Spinal cord (tissue), 9 donors: ENCODE measurements at regions not wholly inside any gene's neighbourhood (a gene's known extent, or its start where the extent isn't known, plus 50 kb on each side); places are given as distances from the start of the nearest gene placed in this dataset.
"Not testable (repeated sequence)": the region's sequence is repeated elsewhere in the genome, so short reads cannot be mapped to it uniquely, and the experiment has no call there.

Experiments
- DNase-seq, 6 donors: peaks; one replicate each; pipeline versions ENCODE4 v3.0.0 to v3.0.0-alpha.2; 2013 to 2015; ENCODE audit warnings: low spot score in 6 of 6, low read depth in 4 of 6
- H3K27ac ChIP-seq: one replicate; pipeline ENCODE4 v1.5.1; 2013; ENCODE audit warnings: low read depth, low read length, control low read depth
- H3K27me3 ChIP-seq: one replicate; pipeline ENCODE4 v1.6.1; 2013; ENCODE audit warnings: low read length; ENCODE audit not compliant: control insufficient read depth, insufficient read depth
- H3K36me3 ChIP-seq: one replicate; pipeline ENCODE4 v1.6.1; 2013; ENCODE audit warnings: low read length; ENCODE audit not compliant: control insufficient read depth, insufficient read depth
- H3K4me1 ChIP-seq: one replicate; pipeline ENCODE4 v1.6.1; 2013; ENCODE audit warnings: low read length; ENCODE audit not compliant: control insufficient read depth, insufficient read depth
- H3K4me3 ChIP-seq: one replicate; pipeline ENCODE4 v1.5.1; 2013; ENCODE audit warnings: low read depth, low read length, control low read depth
- H3K9me3 ChIP-seq: one replicate; pipeline ENCODE4 v1.6.1; 2013; ENCODE audit warnings: low read length; ENCODE audit not compliant: control insufficient read depth, insufficient read depth
- WGBS: methylation state at CpG from one replicate; pipeline ENCODE4 v1.1.5; 2013; ENCODE audit warnings: missing lambda C conversion rate; ENCODE audit not compliant: insufficient coverage; 5-methylcytosine and 5-hydroxymethylcytosine counted together
- donor health status: healthy.

DNA sequence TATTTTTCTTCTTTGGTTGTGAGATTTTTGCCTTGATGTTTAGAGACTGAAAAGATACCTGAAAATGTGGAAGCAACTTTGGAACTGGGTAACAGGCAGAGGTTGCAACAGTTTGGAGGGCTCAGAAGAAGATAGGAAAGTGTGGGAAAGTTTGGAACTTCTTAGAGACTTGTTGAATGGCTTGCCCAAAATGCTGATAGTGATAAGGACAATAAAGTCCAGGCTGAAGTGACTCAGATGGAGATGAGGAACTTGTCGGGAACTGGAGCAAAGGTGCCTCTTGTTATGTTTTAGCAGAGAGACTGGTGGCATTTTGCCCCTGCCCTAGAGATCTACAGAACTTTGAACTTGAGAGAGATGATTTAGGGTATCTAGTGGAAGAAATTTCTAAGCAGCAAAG, 171.8 kb downstream of the REEP3 start:
- not testable (repeated sequence) for H3K27me3 ChIP-seq, DNase-seq, H3K36me3 ChIP-seq, H3K27ac ChIP-seq, H3K4me1 ChIP-seq, H3K4me3 ChIP-seq, H3K9me3 ChIP-seq
- 80% methylated on average over 1 of the region's 1 CpG for WGBS

GRCh38 chr10:63696205-63696604, 175.0 kb downstream of the REEP3 start:
- Histone ChIP-seq H3K4me3 (no peak overlapping the region), H3K36me3 (no peaks in the 10 kb centered on the region)
- DNase-seq: no peak

GRCh38 chr10:63697956-63698786, 177.0 kb downstream of the REEP3 start:
- no peak overlapping the region for H3K27ac ChIP-seq
- WGBS: 79% methylated on average over 3 of the region's 7 CpGs
- no peak for DNase-seq

More at GRCh38 chr10:63696205-63696604, 175.0 kb downstream of the REEP3 start:
- no peak overlapping the region for H3K27ac ChIP-seq
- H3K27me3 ChIP-seq: no peaks in the 10 kb centered on the region
- H3K9me3 ChIP-seq: no peaks in the 10 kb centered on the region
- 100% methylated on average over 1 of the region's 3 CpGs for WGBS
- no peaks in the 10 kb centered on the region for H3K4me1 ChIP-seq

GRCh38 chr10:63698787-63699150, 177.6 kb downstream of the REEP3 start:
- H3K4me1 ChIP-seq: no peaks in the 10 kb centered on the region
- 100% methylated on average over 1 of the region's 2 CpGs for WGBS
- no peaks in the 10 kb centered on the region for H3K9me3 ChIP-seq
- H3K36me3 ChIP-seq: no peaks in the 10 kb centered on the region
- no peaks in the 10 kb centered on the region for H3K27me3 ChIP-seq
- no peak for DNase-seq
- H3K4me3 ChIP-seq: no peak overlapping the region
- no peak overlapping the region for H3K27ac ChIP-seq

More at GRCh38 chr10:63697956-63698786, 177.0 kb downstream of the REEP3 start:
- no peaks in the 10 kb centered on the region for H3K36me3 ChIP-seq
- H3K4me3 ChIP-seq: no peak overlapping the region
- no peaks in the 10 kb centered on the region for H3K27me3 ChIP-seq
- H3K9me3 ChIP-seq: no peaks in the 10 kb centered on the region
- H3K4me1 ChIP-seq: no peaks in the 10 kb centered on the region

DNA sequence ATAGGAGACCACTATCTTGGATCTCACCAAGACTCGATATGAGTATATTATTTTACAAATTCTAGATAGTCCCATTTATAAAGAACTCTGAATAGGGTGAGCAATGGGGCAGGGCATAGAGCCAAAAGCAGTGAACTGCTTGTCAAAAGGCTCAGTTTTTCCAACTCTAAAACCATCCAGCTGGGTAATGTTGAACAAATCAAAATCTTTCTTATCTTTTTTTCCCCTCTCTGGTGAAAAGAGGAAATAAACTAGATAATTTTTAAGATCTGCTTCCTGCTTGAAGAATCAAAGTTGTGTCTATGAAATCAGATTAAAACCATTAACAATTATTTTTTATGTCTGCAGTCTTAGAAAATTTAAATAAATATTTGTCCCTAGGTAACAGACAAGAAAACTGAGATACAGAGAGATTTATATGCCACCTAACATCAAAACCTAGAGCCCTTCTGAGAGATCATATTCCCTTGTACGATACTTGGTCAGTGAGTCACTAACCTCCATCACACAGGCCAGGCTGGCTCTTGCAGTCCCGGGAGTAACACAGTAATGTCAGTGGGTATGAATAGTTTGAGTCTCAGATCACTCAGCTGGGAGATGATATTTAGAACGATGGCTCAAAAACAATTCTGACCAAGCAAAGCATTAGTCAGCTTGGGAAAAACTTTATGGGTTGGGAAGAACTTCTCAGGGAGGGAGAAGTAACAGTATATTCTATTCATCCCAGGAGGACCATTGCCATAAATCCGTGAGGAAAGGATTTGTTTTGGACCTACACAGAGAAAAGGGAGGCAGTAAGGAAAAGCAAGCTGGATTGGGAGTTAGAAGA, 178.8 kb downstream of the REEP3 start:
- no CpG with 5 or more reads among the region's 5 CpGs for WGBS
- H3K27ac ChIP-seq: peak overlapping the region; percentile 52
- H3K4me1 ChIP-seq: no peaks in the 10 kb centered on the region
- no peak overlapping the region for H3K4me3 ChIP-seq
- no peaks in the 10 kb centered on the region for H3K36me3 ChIP-seq
- no peaks in the 10 kb centered on the region for H3K9me3 ChIP-seq
- no peak for DNase-seq
- H3K27me3 ChIP-seq: no peaks in the 10 kb centered on the region

GRCh38 chr10:63700631-63701156, 179.5 kb downstream of the REEP3 start:
- Histone ChIP-seq H3K4me1 (no peaks in the 10 kb centered on the region), H3K27ac (peak overlapping the region; percentile 40), H3K4me3 (no peak overlapping the region), H3K9me3 (no peaks in the 10 kb centered on the region), H3K36me3 (no peaks in the 10 kb centered on the region), H3K27me3 (no peaks in the 10 kb centered on the region)
- DNase-seq: no peak
- no CpG with 5 or more reads among the region's 1 CpG for WGBS

- H3K36me3 ChIP-seq: no peaks in the 10 kb centered on the region
- WGBS: no CpG with 5 or more reads among the region's 1 CpG
- H3K4me3 ChIP-seq: no peak overlapping the region
Observed at GRCh38 chr10:63702092-63702491, 180.9 kb downstream of the REEP3 start.

GRCh38 chr10:63703113-63703670, 182.0 kb downstream of the REEP3 start:
- no peaks in the 10 kb centered on the region for H3K27me3 ChIP-seq
- H3K36me3 ChIP-seq: no peaks in the 10 kb centered on the region
- H3K27ac ChIP-seq: no peak overlapping the region
- no peaks in the 10 kb centered on the region for H3K4me1 ChIP-seq
- no peak overlapping the region for H3K4me3 ChIP-seq
- no peak for DNase-seq
- whole genome bisulfite sequencing: 95% methylated on average over 3 of the region's 4 CpGs
- no peaks in the 10 kb centered on the region for H3K9me3 ChIP-seq

More at GRCh38 chr10:63702092-63702491, 180.9 kb downstream of the REEP3 start:
- DNase-seq: peak in 1 of 6 donors; percentile 89
- H3K4me1 ChIP-seq: no peaks in the 10 kb centered on the region
- H3K27me3 ChIP-seq: no peaks in the 10 kb centered on the region
- H3K9me3 ChIP-seq: no peaks in the 10 kb centered on the region
- no peak overlapping the region for H3K27ac ChIP-seq

DNA sequence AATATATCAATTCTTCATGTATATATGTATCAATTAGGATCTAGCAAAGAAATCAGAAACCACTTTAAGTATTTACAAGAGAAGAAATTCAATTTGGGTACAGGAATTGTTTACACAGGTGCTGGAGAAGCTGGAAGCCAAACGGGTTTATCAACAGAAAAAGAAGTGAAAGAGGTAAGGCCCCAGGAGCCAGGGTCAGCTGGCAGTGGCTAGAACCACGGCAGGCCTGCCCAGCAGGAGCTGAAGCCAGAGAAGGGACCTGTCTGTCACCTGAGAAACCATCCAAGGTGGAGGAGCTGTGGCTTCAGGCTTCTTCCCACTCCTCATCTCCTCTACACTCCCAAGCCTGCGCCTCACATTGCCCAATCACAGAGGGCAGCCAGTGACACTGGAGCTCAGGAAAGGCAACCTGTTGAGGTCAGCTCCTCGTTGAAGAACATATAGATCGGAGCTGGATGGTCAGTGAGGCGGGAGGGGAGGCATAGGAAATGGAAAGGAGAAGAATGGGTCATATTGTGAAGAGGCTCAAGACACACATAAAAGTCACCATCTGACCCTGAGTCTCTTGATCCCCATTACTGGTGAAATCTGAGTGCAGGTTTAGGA, 182.6 kb downstream of the REEP3 start:
- no peak overlapping the region for H3K27ac ChIP-seq
- H3K27me3 ChIP-seq: no peaks in the 10 kb centered on the region
- no peaks in the 10 kb centered on the region for H3K4me1 ChIP-seq
- 70% methylated on average over 4 of the region's 6 CpGs for WGBS
- no peak overlapping the region for H3K4me3 ChIP-seq
- no peaks in the 10 kb centered on the region for H3K36me3 ChIP-seq
- DNase-seq: no peak
- H3K9me3 ChIP-seq: no peaks in the 10 kb centered on the region
